HCT116 (cell line): ENCODE measurements at regions not wholly inside any gene's neighbourhood (a gene's known extent, or its start where the extent isn't known, plus 50 kb on each side); places are given as distances from the start of the nearest gene placed in this dataset.

Experiments used
- ATAC-seq: fragments of 200-7000 bp; cut with Tn5 transposase; 2 replicates; pipeline ENCODE4 v1.9.1; 2020; ENCODE audit warnings: mild to moderate bottlenecking, moderate library complexity
- BruUV-seq: library from RNA; stranded (reverse); fragments of 400-500 nt; replicated peaks from 2 replicates; lab custom pipeline; 2021; lab: Mats Ljungman, UMichigan
- CTCF ChIA-PET: fragments of 300-600 bp; sonication (Branson Sonifier 250); formaldehyde crosslinking; loops from one replicate; lab custom pipeline; 2021; ENCODE audit warnings: antibody characterized with exemption; lab: Charles Lee
- POLR2A ChIA-PET: fragments of 300-600, 350-600 bp; sonication (Branson Sonifier 250); formaldehyde crosslinking; loops from one replicate; lab custom pipeline; 2021; ENCODE audit warnings: antibody characterized with exemption; lab: Charles Lee
- RAD21 ChIA-PET, 2 experiments: fragments of 300-600 bp; sonication (Branson Sonifier 250); formaldehyde crosslinking; loops; one replicate each; lab custom pipeline; 2023; ENCODE audit warnings: low total read pairs in 2 of 2; ENCODE audit not compliant: uncharacterized antibody in 2 of 2, unreplicated experiment in 2 of 2, low non-redundant PET in 1 of 2; lab: Charles Lee
- DNase-seq: peaks from one replicate; pipeline ENCODE4 v3.0.0-alpha.2; 2010; ENCODE audit warnings: low read depth, low spot score
- H2AFZ ChIP-seq: fragments of 200-600 bp; shearing (Covaris generic), sonication (generic); 2 replicates; pipeline ENCODE4 v1.6.1; 2017; ENCODE audit warnings: low read depth, mixed run types, mixed read lengths, antibody characterized with exemption, low read length; ENCODE audit not compliant: poor library complexity, severe bottlenecking
- H3K27ac ChIP-seq: 2 replicates; pipeline ENCODE4 v1.5.1; 2012; ENCODE audit warnings: low read depth, low read length
- H3K27me3 ChIP-seq: fragments of 200-600 bp; sonication (generic); 2 replicates; pipeline ENCODE4 v1.6.1; 2016; ENCODE audit warnings: mixed run types, low read length, mixed read lengths; ENCODE audit not compliant: insufficient read depth
- H3K36me3 ChIP-seq, 2 experiments: fragments of 200-500 bp in 1 of 2; fragments of 200-600 bp in 1 of 2; sonication (Bioruptor generic) in 1 of 2; sonication (generic) in 1 of 2; 2 replicates each; pipeline versions ENCODE4 v1.5.1 to v1.6.1; 2014 to 2016; ENCODE audit warnings: low read length in 2 of 2, inconsistent platforms in 1 of 2, mixed read lengths in 1 of 2, mixed run types in 1 of 2; ENCODE audit not compliant: insufficient read depth in 2 of 2, control insufficient read depth in 1 of 2
- H3K4me1 ChIP-seq, 2 experiments: fragments of 200-600 bp in 1 of 2; sonication (generic) in 1 of 2; 2 replicates each; pipeline versions ENCODE4 v1.5.1 to v1.6.1; 2012 to 2017; ENCODE audit warnings: low read length in 2 of 2, inconsistent platforms in 1 of 2, mild to moderate bottlenecking in 1 of 2, mixed read lengths in 1 of 2, mixed run types in 1 of 2, moderate library complexity in 1 of 2; ENCODE audit not compliant: insufficient read depth in 2 of 2, control insufficient read depth in 1 of 2
- H3K4me2 ChIP-seq: fragments of 200-600 bp; sonication (generic); 2 replicates; pipeline ENCODE4 v1.6.1; 2017; ENCODE audit warnings: mixed run types, low read length, mixed read lengths
- H3K4me3 ChIP-seq, 2 experiments: fragments of 200-600 bp in 1 of 2; sonication (generic) in 1 of 2; replicated peaks in 1 of 2; 2 replicates each; pipeline ENCODE4 v1.5.1; 2011 to 2016; ENCODE audit warnings: low read length in 2 of 2, control low read depth in 1 of 2, low read depth in 1 of 2, mild to moderate bottlenecking in 1 of 2, mixed read lengths in 1 of 2, mixed run types in 1 of 2
- H3K79me2 ChIP-seq: fragments of 200-600 bp; sonication (generic); 2 replicates; pipeline ENCODE4 v1.6.1; 2017; ENCODE audit warnings: mild to moderate bottlenecking, mixed run types, low read length, moderate library complexity, mixed read lengths; ENCODE audit not compliant: insufficient read depth
- H3K9ac ChIP-seq: fragments of 200-600 bp; sonication (generic); 2 replicates; pipeline ENCODE4 v1.6.1; 2016; ENCODE audit warnings: low read length, mixed read lengths
- H3K9me2 ChIP-seq: fragments of 200-600 bp; sonication (generic), shearing (Covaris generic); 2 replicates; pipeline ENCODE4 v1.6.1; 2017; ENCODE audit warnings: mixed run types, mild to moderate bottlenecking, moderate library complexity; ENCODE audit not compliant: insufficient read depth
- H3K9me3 ChIP-seq, 2 experiments: fragments of 200-500 bp in 1 of 2; fragments of 200-600 bp in 1 of 2; sonication (Bioruptor generic) in 1 of 2; sonication (generic) in 1 of 2; 2 replicates each; pipeline ENCODE4 v1.6.1; 2014 to 2017; ENCODE audit warnings: low read length in 2 of 2, mixed read lengths in 2 of 2, inconsistent platforms in 1 of 2, low read depth in 1 of 2, mild to moderate bottlenecking in 1 of 2, mixed run types in 1 of 2, moderate library complexity in 1 of 2; ENCODE audit not compliant: control insufficient read depth in 1 of 2, insufficient read depth in 1 of 2
- H4K20me1 ChIP-seq: fragments of 200-600 bp; sonication (generic), shearing (Covaris generic); 2 replicates; pipeline ENCODE4 v1.6.1; 2017; ENCODE audit warnings: mixed run types, mild to moderate bottlenecking, moderate library complexity; ENCODE audit not compliant: insufficient read depth
- CBX3 ChIP-seq: IDR thresholded peaks from 2 replicates; pipeline ENCODE4 v1.6.1; 2012; ENCODE audit warnings: low read depth
- EGR1 ChIP-seq: IDR thresholded peaks from 2 replicates; pipeline ENCODE4 v1.6.1; 2012; ENCODE audit warnings: low read depth
- ELF1 ChIP-seq: IDR thresholded peaks from 2 replicates; pipeline ENCODE4 v1.6.1; 2012; ENCODE audit warnings: low read depth, borderline replicate concordance
- EZH2 ChIP-seq: fragments of 200-600 bp; sonication (generic); IDR thresholded peaks from 2 replicates; pipeline ENCODE4 v1.6.1; 2017; ENCODE audit warnings: antibody characterized with exemption, mixed run types
- FOSL1 ChIP-seq: IDR thresholded peaks from 2 replicates; pipeline ENCODE4 v1.6.1; 2012; ENCODE audit warnings: low read depth
- MAX ChIP-seq: IDR thresholded peaks from 2 replicates; pipeline ENCODE4 v1.6.1; 2012
- POLR2AphosphoS5 ChIP-seq: IDR thresholded peaks from 2 replicates; pipeline ENCODE4 v1.6.1; 2011; ENCODE audit warnings: mild to moderate bottlenecking, low read depth, low read length, moderate library complexity
- RAD21 ChIP-seq: IDR thresholded peaks from 2 replicates; pipeline ENCODE4 v1.6.1; 2012; ENCODE audit warnings: low read depth, mild to moderate bottlenecking
- SIN3A ChIP-seq: IDR thresholded peaks from 2 replicates; pipeline ENCODE4 v1.6.1; 2012; ENCODE audit warnings: low read depth
- SP1 ChIP-seq: IDR thresholded peaks from 2 replicates; pipeline ENCODE4 v1.6.1; 2012; ENCODE audit warnings: low read depth
- SRF ChIP-seq: IDR thresholded peaks from 2 replicates; pipeline ENCODE4 v1.6.1; 2012; ENCODE audit warnings: low read depth
- TCF7L2 ChIP-seq: IDR thresholded peaks from 2 replicates; pipeline ENCODE4 v1.7.0; 2011; ENCODE audit warnings: borderline replicate concordance, inconsistent platforms; ENCODE audit not compliant: insufficient read depth, insufficient read length; ENCODE audit errors: extremely low read depth
- YY1 ChIP-seq: IDR thresholded peaks from 2 replicates; pipeline ENCODE4 v1.6.1; 2011; ENCODE audit warnings: low read length, low read depth, moderate library complexity, mild to moderate bottlenecking; ENCODE audit not compliant: insufficient replicate concordance; ENCODE audit errors: extremely low read depth
- ZBTB33 ChIP-seq: IDR thresholded peaks from 2 replicates; pipeline ENCODE4 v1.6.1; 2011; ENCODE audit warnings: mild to moderate bottlenecking, low read length, moderate library complexity; ENCODE audit not compliant: insufficient replicate concordance; ENCODE audit errors: extremely low read depth
- ZFX ChIP-seq: fragments of 450-650 bp; IDR thresholded peaks from 2 replicates; pipeline ENCODE4 v1.6.1; 2017
- ZNF274 ChIP-seq: fragments of 200-500 bp; sonication (Bioruptor generic); IDR thresholded peaks from 2 replicates; pipeline ENCODE4 v1.6.1; 2014; ENCODE audit warnings: mild to moderate bottlenecking, low read depth, low read length, inconsistent platforms
- intact Hi-C: fragments of 100-400 bp; cut with micrococcal nuclease; formaldehyde crosslinking; loops from 2 replicates; pipeline ENCODE4 v1.10.0; 2022

- ATAC-seq (no peak), DNase-seq (no peak)
- no peaks in the 10 kb centered on the region for H4K20me1 ChIP-seq
- BruUV-seq = no TSS peak
- CTCF ChIA-PET = no interaction called here
- H3K79me2 ChIP-seq = no peaks in the 10 kb centered on the region
- no peak overlapping the region for H3K4me2 ChIP-seq
- TF ChIP-seq EZH2 (no peak), SIN3A (no peak), YY1 (no peak), ZFX (no peak)
- TF ChIP-seq, all 23 proteins: peak for 0
- Histone ChIP-seq H3K27ac (no peak overlapping the region), H2AFZ (no peak overlapping the region), H3K4me3 (no peak overlapping the region), H3K9me3 (no peaks in the 10 kb centered on the region), H3K4me1 (no peaks in the 10 kb centered on the region), H3K9ac (no peak overlapping the region), H3K27me3 (peaks cover 27% of the 10 kb centered on the region; the same call in 1 of the 2 replicates), H3K36me3 (no peaks in the 10 kb centered on the region), H3K9me2 (no peaks in the 10 kb centered on the region)
- ChIA-PET POLR2A (no interaction called here), RAD21 (no interaction called here)
- intact Hi-C loops = no loop called here
These were observed 266.6 kb upstream of the CAMK1G start for GRCh38 chr1:209316929-209317328.

- H3K4me1 ChIP-seq = no peaks in the 10 kb centered on the region
- no TSS peak for BruUV-seq
- H2AFZ ChIP-seq = no peak overlapping the region
- POLR2A ChIA-PET = no interaction called here
- CTCF ChIA-PET = no interaction called here
- H3K4me3 ChIP-seq = no peak overlapping the region
- RAD21 ChIA-PET = no interaction called here
- DNase-seq (no peak), ATAC-seq (no peak)
- no peak overlapping the region for H3K4me2 ChIP-seq
- peaks cover 21% of the 10 kb centered on the region; the same call in 1 of the 2 replicates for H3K27me3 ChIP-seq
- no peaks in the 10 kb centered on the region for H3K9me3 ChIP-seq
- no peak for TF ChIP-seq EZH2
- no peak for TF ChIP-seq CBX3
- no peak for TF ChIP-seq RAD21
- TF ChIP-seq TCF7L2 = no peak
- no peak for TF ChIP-seq SP1
- no peak for TF ChIP-seq ELF1
- TF ChIP-seq POLR2AphosphoS5 = no peak
- TF ChIP-seq EGR1 = no peak
- no peak for TF ChIP-seq ZBTB33
- no peak for TF ChIP-seq SIN3A
- no peak for TF ChIP-seq FOSL1
- TF ChIP-seq SRF = no peak
- no peak for TF ChIP-seq ZNF274
- no peak for TF ChIP-seq ZFX
- TF ChIP-seq MAX = no peak
- H3K9ac ChIP-seq = no peak overlapping the region
- H3K36me3 ChIP-seq = no peaks in the 10 kb centered on the region
- no peak overlapping the region for H3K27ac ChIP-seq
- intact Hi-C loops = no loop called here
- no peaks in the 10 kb centered on the region for H3K79me2 ChIP-seq
- H4K20me1 ChIP-seq = no peaks in the 10 kb centered on the region
- H3K9me2 ChIP-seq = no peaks in the 10 kb centered on the region
These were observed 265.1 kb upstream of the CAMK1G start for GRCh38 chr1:209318181-209319056.
